ENCODE measurements at regions not wholly inside any gene's neighbourhood (a gene's known extent, or its start where the extent isn't known, plus 50 kb on each side); places are given as distances from the start of the nearest gene placed in this dataset.

DNA sequence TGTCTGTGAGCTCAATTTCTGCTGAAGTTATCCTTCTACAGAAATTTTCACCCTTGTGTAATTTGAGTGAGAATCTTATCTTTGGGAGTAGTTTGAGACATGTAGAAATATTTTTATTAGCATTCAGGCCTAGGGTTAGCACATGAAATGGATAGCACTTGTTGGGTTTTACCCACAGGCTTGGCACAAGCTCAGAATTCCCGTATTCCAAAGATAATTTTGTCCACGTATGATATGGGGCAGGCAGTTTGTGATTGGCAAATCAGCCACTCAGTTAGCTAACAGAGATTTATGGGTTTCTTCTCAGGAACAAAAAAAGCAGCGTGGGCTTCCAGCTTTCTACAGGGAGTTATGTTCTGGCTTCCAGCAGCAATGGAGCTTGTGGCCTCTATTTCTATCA is 117.9 kb upstream of the DCAF8L1 start:
- no peak overlapping the region for H3K27ac ChIP-seq (ENCODE audit: low read length in 2 of 2)
- H2AFZ ChIP-seq (ENCODE audit: insufficient read depth, low read depth, low read length, poor library complexity, severe bottlenecking), result no peak overlapping the region
- no peaks in the 10 kb centered on the region for H3K4me1 ChIP-seq (ENCODE audit: control insufficient read depth in 2 of 2, insufficient read depth in 2 of 2, low read length in 2 of 2)
- ChIA-PET POLR2A (no interaction called here), CTCF (no interaction called here)
- no peak overlapping the region for H3K9ac ChIP-seq (ENCODE audit: low read length)
- intact Hi-C loops (cut with micrococcal nuclease), result loop anchor here (10.0 kb wide), 1 partner anchor 1084 kb away; no protein-coding TSS in a partner anchor
- no peaks in the 10 kb centered on the region for H3K27me3 ChIP-seq (replicated peaks in 1 of 4; ENCODE audit: control extremely low read depth in 1 of 4, control insufficient read depth in 3 of 4, insufficient read depth in 4 of 4, low read length in 3 of 4)
- no peak overlapping the region for H3K4me3 ChIP-seq (ENCODE audit: control extremely low read depth in 1 of 5, extremely low read depth in 1 of 5, insufficient read depth in 1 of 5, low read depth in 2 of 5, low read length in 4 of 5)
- ATAC-seq (ENCODE audit: low read depth), result no peak
- Mint-ChIP-seq H3K9me3 (ENCODE audit: insufficient read depth) (no peaks in the 10 kb centered on the region), H3K27ac (no peak overlapping the region), H3K4me1 (no peaks in the 10 kb centered on the region), H3K27me3 (no peaks in the 10 kb centered on the region), H3K4me3 (no peak overlapping the region)
- H3K79me2 ChIP-seq (ENCODE audit: control insufficient read depth, insufficient read depth, low read length), result no peaks in the 10 kb centered on the region
- no peak for TF ChIP-seq EZH2 (IDR thresholded peaks at IDR 0.05; ENCODE audit: borderline replicate concordance, insufficient read depth, low read depth, low read length, poor library complexity, severe bottlenecking)
- TF ChIP-seq, protein P1, sequence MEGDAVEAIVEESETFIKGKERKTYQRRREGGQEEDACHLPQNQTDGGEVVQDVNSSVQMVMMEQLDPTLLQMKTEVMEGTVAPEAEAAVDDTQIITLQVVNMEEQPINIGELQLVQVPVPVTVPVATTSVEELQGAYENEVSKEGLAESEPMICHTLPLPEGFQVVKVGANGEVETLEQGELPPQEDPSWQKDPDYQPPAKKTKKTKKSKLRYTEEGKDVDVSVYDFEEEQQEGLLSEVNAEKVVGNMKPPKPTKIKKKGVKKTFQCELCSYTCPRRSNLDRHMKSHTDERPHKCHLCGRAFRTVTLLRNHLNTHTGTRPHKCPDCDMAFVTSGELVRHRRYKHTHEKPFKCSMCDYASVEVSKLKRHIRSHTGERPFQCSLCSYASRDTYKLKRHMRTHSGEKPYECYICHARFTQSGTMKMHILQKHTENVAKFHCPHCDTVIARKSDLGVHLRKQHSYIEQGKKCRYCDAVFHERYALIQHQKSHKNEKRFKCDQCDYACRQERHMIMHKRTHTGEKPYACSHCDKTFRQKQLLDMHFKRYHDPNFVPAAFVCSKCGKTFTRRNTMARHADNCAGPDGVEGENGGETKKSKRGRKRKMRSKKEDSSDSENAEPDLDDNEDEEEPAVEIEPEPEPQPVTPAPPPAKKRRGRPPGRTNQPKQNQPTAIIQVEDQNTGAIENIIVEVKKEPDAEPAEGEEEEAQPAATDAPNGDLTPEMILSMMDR (IDR thresholded peaks at IDR 0.05), result no peak
- H4K20me1 ChIP-seq (ENCODE audit: control insufficient read depth, insufficient read depth, low read length, poor library complexity, severe bottlenecking), result no peaks in the 10 kb centered on the region
- 94% methylated on average over 2 of the region's 3 CpGs for WGBS (ENCODE audit: insufficient coverage)
- no peaks in the 10 kb centered on the region for H3K36me3 ChIP-seq (replicated peaks in 1 of 2; ENCODE audit: control extremely low read depth in 1 of 2, control insufficient read depth in 1 of 2, extremely low read depth in 1 of 2, insufficient read depth in 2 of 2, low read length in 1 of 2)
- DNase-seq, result no peak
- no peak overlapping the region for H3K4me2 ChIP-seq (replicated peaks; ENCODE audit: low read depth, low read length, poor library complexity, severe bottlenecking)
- no peaks in the 10 kb centered on the region for H3K9me3 ChIP-seq (ENCODE audit: control extremely low read depth in 1 of 3, control insufficient read depth in 2 of 3, insufficient read depth in 1 of 3, low read length in 2 of 3)

- H3K4me3 ChIP-seq (ENCODE audit: control extremely low read depth in 1 of 5, extremely low read depth in 1 of 5, insufficient read depth in 1 of 5, low read depth in 2 of 5, low read length in 4 of 5), result no peak overlapping the region
- TF ChIP-seq, protein P1 (IDR thresholded peaks at IDR 0.05), result no peak
- no peak for TF ChIP-seq EZH2 (IDR thresholded peaks at IDR 0.05; ENCODE audit: borderline replicate concordance, insufficient read depth, low read depth, low read length, poor library complexity, severe bottlenecking)
- CTCF ChIA-PET, result no interaction called here
These were observed 104.4 kb upstream of the DCAF8L1 start for GRCh38 chrX:28085653-28086052.

More at GRCh38 chrX:28085653-28086052, 104.4 kb upstream of the DCAF8L1 start:
- POLR2A ChIA-PET, result no interaction called here
- H3K4me2 ChIP-seq (replicated peaks; ENCODE audit: low read depth, low read length, poor library complexity, severe bottlenecking), result no peak overlapping the region
- Mint-ChIP-seq H3K4me1 (no peaks in the 10 kb centered on the region), H3K27me3 (no peaks in the 10 kb centered on the region), H3K9me3 (ENCODE audit: insufficient read depth) (peaks cover 2% of the 10 kb centered on the region), H3K4me3 (no peak overlapping the region), H3K27ac (no peak overlapping the region)
- H3K36me3 ChIP-seq (replicated peaks in 1 of 2; ENCODE audit: control extremely low read depth in 1 of 2, control insufficient read depth in 1 of 2, extremely low read depth in 1 of 2, insufficient read depth in 2 of 2, low read length in 1 of 2), result no peaks in the 10 kb centered on the region
- H3K27me3 ChIP-seq (replicated peaks in 1 of 4; ENCODE audit: control extremely low read depth in 1 of 4, control insufficient read depth in 3 of 4, insufficient read depth in 4 of 4, low read length in 3 of 4), result no peaks in the 10 kb centered on the region
- no peaks in the 10 kb centered on the region for H3K79me2 ChIP-seq (ENCODE audit: control insufficient read depth, insufficient read depth, low read length)
- H3K27ac ChIP-seq (ENCODE audit: low read length in 2 of 2), result no peak overlapping the region
- H3K9ac ChIP-seq (ENCODE audit: low read length), result no peak overlapping the region
- H4K20me1 ChIP-seq (ENCODE audit: control insufficient read depth, insufficient read depth, low read length, poor library complexity, severe bottlenecking), result no peaks in the 10 kb centered on the region
- no peak for DNase-seq
- WGBS (ENCODE audit: insufficient coverage), result 82% methylated on average over 1 of the region's 2 CpGs
- no peaks in the 10 kb centered on the region for H3K4me1 ChIP-seq (ENCODE audit: control insufficient read depth in 2 of 2, insufficient read depth in 2 of 2, low read length in 2 of 2)
- H3K9me3 ChIP-seq (ENCODE audit: control extremely low read depth in 1 of 3, control insufficient read depth in 2 of 3, insufficient read depth in 1 of 3, low read length in 2 of 3), result no peaks in the 10 kb centered on the region
- ATAC-seq (ENCODE audit: low read depth), result no peak
- intact Hi-C loops (cut with micrococcal nuclease), result no loop called here
- H2AFZ ChIP-seq (ENCODE audit: insufficient read depth, low read depth, low read length, poor library complexity, severe bottlenecking), result no peak overlapping the region
